H1 (cell line): ENCODE measurements at regions not wholly inside any gene's neighbourhood (a gene's known extent, or its start where the extent isn't known, plus 50 kb on each side); places are given as distances from the start of the nearest gene placed in this dataset.

Experiments used
- EGR1 ChIP-seq: IDR thresholded peaks from 2 replicates; pipeline ENCODE4 v1.6.1; 2011; ENCODE audit warnings: low read depth, low read length, borderline replicate concordance

DNA sequence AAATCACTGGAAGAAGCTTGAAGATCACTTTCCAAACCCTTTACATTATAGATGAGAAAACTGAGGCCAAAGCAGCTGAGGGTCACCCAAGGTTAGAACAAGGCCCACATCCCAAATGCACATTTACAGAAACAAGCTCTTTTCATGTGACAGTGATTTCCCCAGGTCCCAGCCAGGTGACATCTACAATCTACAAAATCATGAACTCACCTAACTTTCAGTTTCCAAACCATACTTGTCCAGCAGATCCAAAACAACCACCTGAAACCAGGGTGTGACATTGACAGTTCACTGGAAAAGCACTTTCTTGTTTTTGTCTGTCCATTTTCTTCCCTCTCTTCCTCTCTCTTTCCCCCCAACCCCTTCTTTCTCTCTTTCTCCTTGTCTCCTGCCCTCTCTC, 132.2 kb upstream of the PRICKLE2 start (continued):
- TF ChIP-seq EGR1 = no peak
